HUES48 (cell line): ENCODE measurements at regions not wholly inside any gene's neighbourhood (a gene's known extent, or its start where the extent isn't known, plus 50 kb on each side); places are given as distances from the start of the nearest gene placed in this dataset.

ENCODE experiments used
- H3K27ac ChIP-seq: one replicate; pipeline ENCODE4 v1.7.0; 2013; ENCODE audit warnings: low read depth, low read length, inconsistent platforms
- H3K27me3 ChIP-seq: 2 replicates; pipeline ENCODE4 v1.6.1; 2013; ENCODE audit warnings: mild to moderate bottlenecking, low read length; ENCODE audit not compliant: control insufficient read depth, insufficient read depth
- H3K36me3 ChIP-seq: 2 replicates; pipeline ENCODE4 v1.6.1; 2013; ENCODE audit warnings: low read length; ENCODE audit not compliant: control insufficient read depth, insufficient read depth
- H3K4me1 ChIP-seq: 2 replicates; pipeline ENCODE4 v1.6.1; 2013; ENCODE audit warnings: mild to moderate bottlenecking, low read length; ENCODE audit not compliant: control insufficient read depth, insufficient read depth
- H3K4me3 ChIP-seq: 2 replicates; pipeline ENCODE4 v1.5.1; 2013; ENCODE audit warnings: mild to moderate bottlenecking, low read depth, low read length
- H3K9ac ChIP-seq: 2 replicates; pipeline ENCODE4 v1.6.1; 2013; ENCODE audit warnings: mild to moderate bottlenecking, low read depth, low read length, moderate library complexity
- H3K9me3 ChIP-seq: 2 replicates; pipeline ENCODE4 v1.6.1; 2013; ENCODE audit warnings: low read length; ENCODE audit not compliant: control insufficient read depth, insufficient read depth

DNA sequence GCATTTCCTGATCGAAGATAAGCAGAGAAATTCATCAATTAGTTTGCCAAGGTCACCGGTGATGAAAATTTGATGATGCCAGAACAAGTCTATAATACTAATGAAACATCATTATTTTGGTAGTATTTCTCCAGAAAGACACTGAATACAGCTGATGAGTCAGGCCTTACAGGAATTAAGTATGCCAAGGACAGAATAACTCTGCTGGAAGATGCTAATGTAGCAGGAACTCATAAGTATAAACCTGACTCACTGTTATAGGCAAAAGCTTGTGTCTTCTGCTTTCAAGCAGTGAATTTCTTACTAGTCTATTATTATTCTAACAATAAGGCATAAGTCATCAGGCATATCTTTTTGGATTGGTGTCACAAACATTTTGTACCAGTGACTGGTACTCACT, 1825.1 kb upstream of the IGFBP7 start:
- H3K27ac ChIP-seq: no peak overlapping the region
- no peaks in the 10 kb centered on the region for H3K9me3 ChIP-seq
- H3K27me3 ChIP-seq: no peaks in the 10 kb centered on the region
- H3K9ac ChIP-seq: no peak overlapping the region
- no peaks in the 10 kb centered on the region for H3K36me3 ChIP-seq
- H3K4me1 ChIP-seq: peaks cover 17% of the 10 kb centered on the region; the same call in 1 of the 2 replicates
- no peak overlapping the region for H3K4me3 ChIP-seq

DNA sequence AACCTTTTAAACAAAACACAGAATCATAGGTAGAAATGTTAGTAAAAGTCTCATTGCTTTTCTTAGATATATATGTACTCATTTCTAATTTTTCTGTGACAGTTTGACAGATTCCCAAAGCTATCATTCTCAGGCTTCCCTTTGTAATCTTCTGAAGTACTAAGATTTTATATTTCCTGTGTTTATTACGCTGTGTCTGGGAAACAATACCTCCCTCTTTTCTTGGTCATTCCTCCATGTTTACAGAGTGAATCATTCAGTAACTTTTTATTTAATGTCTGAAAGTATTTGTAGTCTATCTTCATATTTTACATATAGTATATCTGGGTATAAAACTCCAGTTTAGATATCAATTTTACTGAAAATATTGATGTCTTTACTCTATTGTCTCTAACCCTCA, 1826.3 kb upstream of the IGFBP7 start:
- H3K36me3 ChIP-seq: no peaks in the 10 kb centered on the region
- no peak overlapping the region for H3K4me3 ChIP-seq
- H3K9ac ChIP-seq: no peak overlapping the region
- no peaks in the 10 kb centered on the region for H3K27me3 ChIP-seq
- H3K4me1 ChIP-seq: peaks cover 20% of the 10 kb centered on the region; the same call in 1 of the 2 replicates
- no peaks in the 10 kb centered on the region for H3K9me3 ChIP-seq
- no peak overlapping the region for H3K27ac ChIP-seq

DNA sequence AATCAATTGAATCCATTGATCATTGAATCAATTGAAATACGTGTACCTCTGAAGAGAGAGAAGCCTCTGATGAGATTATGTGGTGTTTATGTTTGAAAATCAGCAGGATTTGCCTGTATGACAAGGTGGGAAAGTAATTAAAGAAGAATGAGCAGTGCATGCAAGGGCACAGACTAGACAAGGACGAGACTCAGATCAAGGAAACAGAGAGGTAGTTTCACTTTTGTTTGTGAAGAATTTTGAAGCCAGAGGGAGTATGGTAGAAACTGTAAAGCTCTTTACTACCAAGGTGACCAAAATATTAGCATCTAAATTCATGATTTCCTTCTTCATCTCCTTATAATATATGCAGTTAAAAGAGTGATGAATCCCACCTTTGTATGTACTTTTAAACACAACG, 1830.0 kb upstream of the IGFBP7 start:
- H3K27ac ChIP-seq: no peak overlapping the region
- no peaks in the 10 kb centered on the region for H3K9me3 ChIP-seq
- H3K4me3 ChIP-seq: no peak overlapping the region
- H3K9ac ChIP-seq: no peak overlapping the region
- H3K4me1 ChIP-seq: peaks cover 20% of the 10 kb centered on the region; the same call in 1 of the 2 replicates
- H3K36me3 ChIP-seq: no peaks in the 10 kb centered on the region
- H3K27me3 ChIP-seq: no peaks in the 10 kb centered on the region

DNA sequence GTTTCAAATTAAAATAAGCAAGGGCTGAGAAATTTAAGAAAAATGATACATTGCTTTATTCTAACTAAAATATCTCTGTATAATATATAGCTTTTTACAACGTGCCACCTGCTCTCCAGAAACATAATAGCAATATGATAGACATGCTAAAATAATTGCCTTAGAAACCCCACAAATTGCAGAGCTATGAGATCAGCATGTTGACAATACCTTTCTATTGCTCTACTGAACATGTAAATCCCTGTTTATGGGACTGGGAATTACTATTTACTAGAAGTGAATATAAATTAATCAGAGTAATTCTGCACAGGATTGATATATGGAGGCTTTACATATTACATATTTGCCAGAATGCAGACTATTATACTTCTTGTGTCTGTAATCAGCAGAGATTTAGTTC, 1831.1 kb upstream of the IGFBP7 start:
- Histone ChIP-seq H3K4me3 (no peak overlapping the region), H3K27me3 (no peaks in the 10 kb centered on the region), H3K27ac (no peak overlapping the region), H3K4me1 (peaks cover 20% of the 10 kb centered on the region; the same call in 1 of the 2 replicates), H3K36me3 (no peaks in the 10 kb centered on the region), H3K9ac (no peak overlapping the region), H3K9me3 (no peaks in the 10 kb centered on the region)

DNA sequence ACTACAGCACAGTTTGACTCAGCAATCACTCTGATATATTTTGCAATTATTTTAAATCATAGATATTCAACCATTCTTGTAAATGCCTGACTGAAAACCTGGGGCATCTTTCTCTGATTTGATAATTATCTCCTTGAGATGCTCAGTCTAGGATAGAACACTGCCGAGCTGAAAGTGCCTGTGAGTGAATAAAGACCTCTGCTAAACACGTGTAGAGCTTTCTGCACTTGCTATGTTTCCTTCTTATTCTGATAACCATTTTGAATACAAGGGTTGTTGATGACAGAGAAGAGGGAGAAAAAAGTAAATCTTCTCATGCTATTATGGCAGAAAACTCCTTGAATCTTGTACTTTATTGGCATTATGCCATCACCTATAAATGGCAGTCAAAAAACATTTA, 1843.4 kb upstream of the IGFBP7 start:
- no peaks in the 10 kb centered on the region for H3K27me3 ChIP-seq

DNA sequence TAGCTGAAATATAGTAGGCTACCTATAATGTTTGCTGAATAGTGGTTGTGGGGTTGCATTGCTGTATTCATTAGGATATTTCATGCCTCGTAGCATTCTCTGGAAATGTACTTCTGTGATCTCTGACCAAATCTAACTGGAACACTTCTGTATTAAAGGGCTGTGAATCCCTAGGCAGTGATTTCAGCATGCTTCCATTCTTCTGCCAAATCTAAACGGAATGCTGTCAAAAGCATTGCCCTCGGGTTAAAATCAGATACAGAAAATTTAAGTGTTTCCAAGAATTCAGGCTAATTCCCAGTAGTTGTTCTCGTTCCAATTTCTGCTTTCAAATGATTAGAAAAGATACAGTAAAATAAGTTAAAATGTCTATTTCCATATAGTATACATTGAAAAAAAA, 1847.5 kb upstream of the IGFBP7 start:
- Histone ChIP-seq H3K4me1 (no peaks in the 10 kb centered on the region), H3K36me3 (no peaks in the 10 kb centered on the region)

More for the DNA sequence above, 1843.4 kb upstream of the IGFBP7 start:
- no peak overlapping the region for H3K9ac ChIP-seq
- H3K4me3 ChIP-seq: no peak overlapping the region
- H3K9me3 ChIP-seq: no peaks in the 10 kb centered on the region
- H3K36me3 ChIP-seq: no peaks in the 10 kb centered on the region
- no peak overlapping the region for H3K27ac ChIP-seq
- no peaks in the 10 kb centered on the region for H3K4me1 ChIP-seq

DNA sequence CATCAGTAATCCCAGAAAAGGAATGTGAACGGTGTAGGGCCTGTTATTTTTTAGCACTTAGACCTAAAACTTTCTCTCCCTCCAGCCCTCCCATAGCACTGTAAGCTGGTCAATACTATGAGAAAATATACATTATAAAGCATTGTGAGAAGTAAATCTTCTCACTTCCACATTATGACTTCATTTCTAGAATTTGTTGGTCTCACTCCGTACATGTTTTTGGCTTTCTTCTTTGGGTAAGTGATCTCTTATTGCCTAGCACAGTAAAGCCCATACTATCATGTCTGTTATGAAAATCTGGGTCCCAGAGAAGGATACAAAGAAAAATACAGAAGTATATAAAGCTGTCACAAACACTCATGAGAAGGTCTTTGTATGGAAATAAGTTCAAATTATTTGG, 1851.1 kb upstream of the IGFBP7 start:
- no peaks in the 10 kb centered on the region for H3K36me3 ChIP-seq
- H3K9me3 ChIP-seq: no peaks in the 10 kb centered on the region
- H3K4me3 ChIP-seq: no peak overlapping the region
- no peaks in the 10 kb centered on the region for H3K4me1 ChIP-seq
- no peak overlapping the region for H3K27ac ChIP-seq
- H3K27me3 ChIP-seq: no peaks in the 10 kb centered on the region
- no peak overlapping the region for H3K9ac ChIP-seq

More for the DNA sequence above, 1847.5 kb upstream of the IGFBP7 start:
- Histone ChIP-seq H3K27ac (no peak overlapping the region), H3K9me3 (no peaks in the 10 kb centered on the region), H3K4me3 (no peak overlapping the region), H3K27me3 (no peaks in the 10 kb centered on the region), H3K9ac (no peak overlapping the region)

DNA sequence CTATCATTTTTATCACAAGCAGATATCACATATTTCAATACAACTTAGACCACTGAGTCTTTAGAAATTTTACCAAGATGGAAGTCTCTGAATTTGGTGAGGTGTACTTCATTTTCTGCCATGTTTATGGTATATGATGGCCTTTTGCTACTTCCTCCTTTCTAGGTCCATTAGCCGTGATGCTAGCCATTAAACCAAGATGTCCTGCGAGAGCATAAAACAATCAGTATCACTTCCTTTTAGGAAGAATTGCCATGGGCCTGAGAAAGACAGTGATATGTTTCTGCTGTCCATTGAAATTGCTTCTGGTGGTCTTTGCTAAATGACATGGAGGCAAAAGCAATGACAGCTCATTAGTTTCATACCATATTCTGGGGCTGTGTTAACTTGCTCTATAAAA, 1851.7 kb upstream of the IGFBP7 start:
- H3K36me3 ChIP-seq: no peaks in the 10 kb centered on the region
- no peaks in the 10 kb centered on the region for H3K4me1 ChIP-seq
- H3K27ac ChIP-seq: no peak overlapping the region
- no peak overlapping the region for H3K4me3 ChIP-seq
- no peak overlapping the region for H3K9ac ChIP-seq
- no peaks in the 10 kb centered on the region for H3K27me3 ChIP-seq
- H3K9me3 ChIP-seq: no peaks in the 10 kb centered on the region

DNA sequence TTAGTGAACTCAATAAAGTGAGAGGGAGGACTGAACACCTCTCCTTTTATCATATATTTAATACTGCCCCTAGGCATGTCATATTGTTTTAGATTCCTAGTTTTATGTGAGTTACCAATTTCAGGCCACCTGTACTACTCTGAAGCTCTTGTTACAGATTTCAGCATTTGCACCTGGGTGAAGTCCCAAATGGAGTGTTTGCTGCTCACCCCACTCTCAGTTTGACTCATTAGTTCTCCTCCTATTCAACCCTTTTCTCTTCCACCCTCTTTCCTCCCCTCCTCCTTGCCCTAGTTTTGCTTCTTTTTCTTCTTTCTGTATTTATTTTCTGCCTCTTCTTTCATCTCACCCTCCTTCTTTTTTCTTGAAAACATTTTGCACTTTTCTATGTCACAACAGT, 1852.2 kb upstream of the IGFBP7 start:
- Histone ChIP-seq H3K9ac (no peak overlapping the region), H3K27ac (no peak overlapping the region), H3K4me3 (no peak overlapping the region), H3K9me3 (no peaks in the 10 kb centered on the region), H3K27me3 (no peaks in the 10 kb centered on the region), H3K4me1 (no peaks in the 10 kb centered on the region), H3K36me3 (no peaks in the 10 kb centered on the region)

DNA sequence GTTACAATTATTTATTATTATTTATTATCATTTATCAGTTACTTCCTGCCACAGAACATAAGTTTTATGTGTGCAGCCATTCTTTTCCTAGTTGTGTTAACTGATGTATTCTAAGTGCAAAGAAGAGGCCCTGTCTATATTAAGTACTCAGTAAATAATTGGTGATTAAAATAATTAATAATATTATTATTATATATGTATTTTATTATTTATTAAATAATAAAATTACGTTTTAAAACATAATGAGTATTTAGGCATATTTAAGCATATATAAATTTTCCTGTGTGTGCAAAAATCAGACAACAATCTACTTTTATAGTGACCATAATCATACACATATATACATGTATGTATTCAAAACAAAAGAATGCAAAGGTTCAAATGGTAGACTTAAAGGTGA, 1871.6 kb upstream of the IGFBP7 start:
- Histone ChIP-seq H3K27ac (no peak overlapping the region), H3K4me3 (no peak overlapping the region), H3K27me3 (no peaks in the 10 kb centered on the region), H3K36me3 (no peaks in the 10 kb centered on the region), H3K9ac (no peak overlapping the region), H3K9me3 (no peaks in the 10 kb centered on the region), H3K4me1 (no peaks in the 10 kb centered on the region)

DNA sequence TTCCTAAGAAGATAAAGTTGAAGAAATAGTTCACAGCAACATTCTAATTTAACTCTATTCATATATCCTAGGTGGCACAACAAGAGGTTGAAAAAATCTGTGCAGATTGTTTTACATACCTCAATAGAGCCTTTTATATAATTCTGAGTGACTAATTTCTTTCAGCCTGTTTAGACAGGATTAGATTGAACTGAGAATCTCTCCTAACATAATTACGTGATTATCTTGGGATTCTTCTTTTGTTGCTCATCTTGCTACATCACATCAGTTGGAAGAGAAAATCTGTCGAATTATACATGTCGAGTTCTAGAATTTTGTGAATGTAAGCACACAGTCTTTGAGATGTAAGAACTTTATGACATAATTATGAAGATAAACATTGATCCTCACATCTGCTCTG, 1873.7 kb upstream of the IGFBP7 start:
- Histone ChIP-seq H3K9me3 (no peaks in the 10 kb centered on the region), H3K27me3 (no peaks in the 10 kb centered on the region), H3K36me3 (no peaks in the 10 kb centered on the region), H3K4me3 (no peak overlapping the region), H3K27ac (no peak overlapping the region), H3K4me1 (no peaks in the 10 kb centered on the region), H3K9ac (no peak overlapping the region)

DNA sequence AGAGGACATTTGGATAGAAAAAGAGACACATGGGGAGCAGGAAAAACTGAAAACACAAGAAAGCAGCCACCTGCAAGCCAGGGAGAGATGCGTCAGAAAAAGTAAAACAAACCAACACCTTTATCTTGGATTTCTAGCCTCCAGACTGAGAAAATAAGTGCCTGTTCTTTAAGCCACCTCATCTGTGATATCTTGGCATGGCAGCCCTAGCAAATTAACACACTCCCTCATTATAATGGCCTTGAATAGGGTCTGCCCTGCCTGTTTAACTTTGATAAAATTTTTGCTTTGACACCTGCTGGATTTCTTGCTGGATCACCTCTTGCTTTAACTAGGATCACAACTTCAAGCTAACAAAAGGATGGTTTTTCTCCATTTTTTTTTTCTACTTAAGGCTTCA, 1892.0 kb upstream of the IGFBP7 start:
- H3K9me3 ChIP-seq: no peaks in the 10 kb centered on the region
- H3K27ac ChIP-seq: no peak overlapping the region
- no peaks in the 10 kb centered on the region for H3K4me1 ChIP-seq
- H3K27me3 ChIP-seq: no peaks in the 10 kb centered on the region
- H3K4me3 ChIP-seq: no peak overlapping the region
- H3K36me3 ChIP-seq: no peaks in the 10 kb centered on the region
- no peak overlapping the region for H3K9ac ChIP-seq
